WTC11 (cell line): ENCODE measurements at regions not wholly inside any gene's neighbourhood (a gene's known extent, or its start where the extent isn't known, plus 50 kb on each side); places are given as distances from the start of the nearest gene placed in this dataset.

Source experiments
- ATAC-seq: fragments of 200-7000 bp; cut with Tn5 transposase; 2 replicates; pipeline ENCODE4 v1.10.0; 2021; ENCODE audit warnings: mild to moderate bottlenecking, moderate library complexity
- CTCF ChIA-PET: fragments of 300-600 bp; sonication (Branson Sonifier 250); formaldehyde crosslinking; loops from one replicate; lab custom pipeline; 2021; ENCODE audit warnings: antibody characterized with exemption; lab: Charles Lee
- POLR2A ChIA-PET: fragments of 350-600 bp; sonication (Branson Sonifier 250); formaldehyde crosslinking; loops from one replicate; lab custom pipeline; 2021; ENCODE audit warnings: antibody characterized with exemption; lab: Charles Lee
- DNase-seq: peaks from one replicate; pipeline ENCODE4 v3.0.0; 2021; ENCODE audit warnings: low spot score
- H3K27ac Mint-ChIP-seq: 2 replicates; pipeline ENCODE4 v1.8.0; 2021; ENCODE audit warnings: mixed read lengths
- H3K27me3 Mint-ChIP-seq: 2 replicates; pipeline ENCODE4 v1.8.0; 2021; ENCODE audit warnings: low read depth, mild to moderate bottlenecking, moderate library complexity, mixed read lengths
- H3K36me3 Mint-ChIP-seq: 2 replicates; pipeline ENCODE4 v1.8.0; 2021; ENCODE audit warnings: mixed read lengths
- H3K4me1 Mint-ChIP-seq: 2 replicates; pipeline ENCODE4 v1.8.0; 2022; ENCODE audit warnings: mixed read lengths
- H3K4me3 Mint-ChIP-seq: 2 replicates; pipeline ENCODE4 v1.8.0; 2021; ENCODE audit warnings: mild to moderate bottlenecking, moderate library complexity, mixed read lengths
- H3K9me3 Mint-ChIP-seq: 2 replicates; pipeline ENCODE4 v1.8.0; 2021; ENCODE audit warnings: mixed read lengths
- AFF4 ChIP-seq: sonication (generic); formaldehyde crosslinking; IDR thresholded peaks from 2 replicates; pipeline ENCODE4 v1.8.1; 2023; ENCODE audit warnings: mild to moderate bottlenecking, missing genetic modification reagents, borderline replicate concordance
- CTCF ChIP-seq: fragments of 200-600 bp; IDR thresholded peaks from 2 replicates; pipeline ENCODE4 v1.8.0; 2022; ENCODE audit warnings: antibody characterized with exemption
- HMGXB4 ChIP-seq: sonication (generic); formaldehyde crosslinking; IDR thresholded peaks from 2 replicates; pipeline ENCODE4 v1.8.1; 2023; ENCODE audit warnings: mild to moderate bottlenecking, moderate library complexity, missing genetic modification reagents
- IRF2 ChIP-seq: sonication (generic); formaldehyde crosslinking; IDR thresholded peaks from 2 replicates; pipeline ENCODE4 v1.8.0; 2022; ENCODE audit warnings: low read depth, missing genetic modification reagents, borderline replicate concordance
- JAZF1 ChIP-seq: fragments of 250-450 bp; sonication (Bioruptor Pico); IDR thresholded peaks from 2 replicates; pipeline ENCODE4 v1.9.0; 2021; ENCODE audit warnings: moderate library complexity, mild to moderate bottlenecking, inconsistent platforms
- JUN ChIP-seq: sonication (generic); formaldehyde crosslinking; IDR thresholded peaks from 2 replicates; pipeline ENCODE4 v1.8.0; 2023; ENCODE audit warnings: mild to moderate bottlenecking, missing genetic modification reagents
- MAX ChIP-seq: sonication (generic); formaldehyde crosslinking; IDR thresholded peaks from 2 replicates; pipeline ENCODE4 v1.8.0; 2022; ENCODE audit warnings: mild to moderate bottlenecking, missing genetic modification reagents
- NFE2L1 ChIP-seq: sonication (generic); formaldehyde crosslinking; IDR thresholded peaks from 2 replicates; pipeline ENCODE4 v1.8.1; 2023; ENCODE audit warnings: missing genetic modification reagents
- SMAD3 ChIP-seq: sonication (generic); formaldehyde crosslinking; IDR thresholded peaks from 2 replicates; pipeline ENCODE4 v1.8.0; 2022; ENCODE audit warnings: missing genetic modification reagents, mild to moderate bottlenecking, borderline replicate concordance
- TP53 ChIP-seq: sonication (generic); formaldehyde crosslinking; IDR thresholded peaks from 2 replicates; pipeline ENCODE4 v1.8.1; 2023; ENCODE audit warnings: mild to moderate bottlenecking, missing genetic modification reagents
- ZBTB43 ChIP-seq: sonication (generic); formaldehyde crosslinking; IDR thresholded peaks from 2 replicates; pipeline ENCODE4 v1.8.1; 2023; ENCODE audit warnings: mild to moderate bottlenecking, missing genetic modification reagents
- ZNF138 ChIP-seq: sonication (generic); formaldehyde crosslinking; conservative IDR thresholded peaks from 2 replicates; pipeline ENCODE4 v1.8.1; 2022; ENCODE audit warnings: mild to moderate bottlenecking, moderate library complexity, missing genetic modification reagents
- ZNF263 ChIP-seq: sonication (generic); formaldehyde crosslinking; IDR thresholded peaks from 2 replicates; pipeline ENCODE4 v1.8.1; 2022; ENCODE audit warnings: low read depth, mild to moderate bottlenecking, moderate library complexity, missing genetic modification reagents
- ZNF317 ChIP-seq: sonication (generic); formaldehyde crosslinking; IDR thresholded peaks from 2 replicates; pipeline ENCODE4 v1.8.1; 2023; ENCODE audit warnings: low read depth, mild to moderate bottlenecking, moderate library complexity, missing genetic modification reagents, borderline replicate concordance
- TF ChIP-seq, protein P1 (sequence below): sonication (generic); formaldehyde crosslinking; conservative IDR thresholded peaks from 2 replicates; pipeline ENCODE4 v1.8.1; 2023; ENCODE audit warnings: mild to moderate bottlenecking, low read depth, missing genetic modification reagents, moderate library complexity
- TF ChIP-seq, protein P2 (sequence below): sonication (generic); formaldehyde crosslinking; IDR thresholded peaks from 2 replicates; pipeline ENCODE4 v1.8.0; 2022; ENCODE audit warnings: mild to moderate bottlenecking, missing genetic modification reagents

DNA sequence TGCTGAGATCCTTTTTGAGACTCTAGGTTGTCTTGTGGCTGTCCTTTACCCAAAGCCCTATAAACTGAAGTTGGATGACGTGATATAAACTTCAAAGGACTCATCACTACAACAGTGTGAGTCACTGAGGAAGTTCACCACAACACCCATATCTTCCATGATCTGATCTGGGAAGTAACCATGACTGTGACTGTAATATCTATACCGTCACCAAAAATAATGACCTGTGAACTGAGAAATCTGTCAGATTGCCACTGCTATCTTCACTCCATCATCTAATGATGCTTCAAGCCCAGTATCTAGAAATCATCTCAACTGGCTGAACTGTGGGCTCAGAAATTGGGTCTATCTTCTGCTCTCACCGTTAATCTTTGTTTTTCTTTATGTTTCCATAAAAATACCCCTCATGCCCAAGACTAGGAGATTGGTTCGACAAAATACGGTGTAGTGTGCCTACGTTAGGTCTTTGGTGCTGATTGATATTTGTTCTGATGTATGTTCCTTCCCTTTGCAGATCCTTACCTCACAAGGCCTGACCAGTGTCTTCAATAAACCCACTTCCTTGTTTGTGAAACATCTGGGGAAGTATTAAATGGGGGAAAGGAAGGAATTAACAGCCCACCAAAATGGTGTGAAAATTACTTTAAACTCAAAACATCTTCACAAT lies 78.2 kb downstream of the MYL12B start:
- ChIA-PET POLR2A (no interaction called here), CTCF (no interaction called here)
- Mint-ChIP-seq H3K4me1 (peaks cover 16% of the 10 kb centered on the region), H3K9me3 (peaks cover 14% of the 10 kb centered on the region), H3K27me3 (no peaks in the 10 kb centered on the region; the same call in 1 of the 2 replicates), H3K4me3 (no peak overlapping the region), H3K27ac (no peak overlapping the region), H3K36me3 (peaks cover 7% of the 10 kb centered on the region)
- no peak for TF ChIP-seq ZNF317 (CRISPR knock-in tag)
- no peak for ATAC-seq
- no peak for DNase-seq

GRCh38 chr18:3340682-3341097 lies 78.8 kb downstream of the MYL12B start:
- H3K9me3 Mint-ChIP-seq, result peaks cover 14% of the 10 kb centered on the region
- H3K27me3 Mint-ChIP-seq, result no peaks in the 10 kb centered on the region; the same call in 1 of the 2 replicates
- no peak for TF ChIP-seq AFF4 (CRISPR knock-in tag)
- no peak overlapping the region for H3K27ac Mint-ChIP-seq
- peaks cover 16% of the 10 kb centered on the region for H3K4me1 Mint-ChIP-seq
- H3K4me3 Mint-ChIP-seq, result no peak overlapping the region
- ChIA-PET POLR2A (no interaction called here), CTCF (no interaction called here)
- no peak for ATAC-seq
- no peak for DNase-seq
- H3K36me3 Mint-ChIP-seq, result peaks cover 7% of the 10 kb centered on the region

DNA sequence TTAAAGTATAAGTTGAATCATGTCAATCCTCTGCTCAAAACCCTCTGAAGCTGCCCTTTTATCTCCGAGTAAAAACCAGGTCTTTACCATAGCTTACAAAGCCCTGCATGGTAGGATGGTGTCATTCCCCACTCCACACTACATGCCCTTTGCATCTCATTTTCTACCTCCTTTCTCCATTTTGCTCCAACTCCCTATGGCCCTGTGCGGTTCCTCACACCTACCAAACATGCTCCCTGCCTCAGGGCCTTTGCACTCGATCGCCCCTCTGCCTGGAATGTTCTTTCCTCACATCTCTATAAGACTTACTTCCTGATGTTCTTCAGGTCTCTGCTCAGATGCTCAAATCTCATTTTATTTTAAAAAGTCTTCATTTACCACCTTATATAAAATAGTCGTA lies 80.7 kb downstream of the MYL12B start:
- Mint-ChIP-seq H3K36me3 (peaks cover 7% of the 10 kb centered on the region), H3K9me3 (peaks cover 14% of the 10 kb centered on the region)

More for the DNA sequence above, 80.7 kb downstream of the MYL12B start:
- Mint-ChIP-seq H3K27ac (no peak overlapping the region; the same call in 1 of the 2 replicates), H3K4me3 (no peak overlapping the region), H3K4me1 (peaks cover 19% of the 10 kb centered on the region), H3K27me3 (no peaks in the 10 kb centered on the region; the same call in 1 of the 2 replicates)
- no peak for DNase-seq
- no peak for ATAC-seq
- POLR2A ChIA-PET, result no interaction called here
- CTCF ChIA-PET, result no interaction called here
- TF ChIP-seq, protein P1, sequence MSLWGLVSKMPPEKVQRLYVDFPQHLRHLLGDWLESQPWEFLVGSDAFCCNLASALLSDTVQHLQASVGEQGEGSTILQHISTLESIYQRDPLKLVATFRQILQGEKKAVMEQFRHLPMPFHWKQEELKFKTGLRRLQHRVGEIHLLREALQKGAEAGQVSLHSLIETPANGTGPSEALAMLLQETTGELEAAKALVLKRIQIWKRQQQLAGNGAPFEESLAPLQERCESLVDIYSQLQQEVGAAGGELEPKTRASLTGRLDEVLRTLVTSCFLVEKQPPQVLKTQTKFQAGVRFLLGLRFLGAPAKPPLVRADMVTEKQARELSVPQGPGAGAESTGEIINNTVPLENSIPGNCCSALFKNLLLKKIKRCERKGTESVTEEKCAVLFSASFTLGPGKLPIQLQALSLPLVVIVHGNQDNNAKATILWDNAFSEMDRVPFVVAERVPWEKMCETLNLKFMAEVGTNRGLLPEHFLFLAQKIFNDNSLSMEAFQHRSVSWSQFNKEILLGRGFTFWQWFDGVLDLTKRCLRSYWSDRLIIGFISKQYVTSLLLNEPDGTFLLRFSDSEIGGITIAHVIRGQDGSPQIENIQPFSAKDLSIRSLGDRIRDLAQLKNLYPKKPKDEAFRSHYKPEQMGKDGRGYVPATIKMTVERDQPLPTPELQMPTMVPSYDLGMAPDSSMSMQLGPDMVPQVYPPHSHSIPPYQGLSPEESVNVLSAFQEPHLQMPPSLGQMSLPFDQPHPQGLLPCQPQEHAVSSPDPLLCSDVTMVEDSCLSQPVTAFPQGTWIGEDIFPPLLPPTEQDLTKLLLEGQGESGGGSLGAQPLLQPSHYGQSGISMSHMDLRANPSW (CRISPR knock-in tag), result no peak
- no peak for TF ChIP-seq TP53
- no peak for TF ChIP-seq JAZF1 (CRISPR knock-in tag)
- TF ChIP-seq CTCF, result no peak
- TF ChIP-seq MAX (CRISPR knock-in tag), result no peak
- TF ChIP-seq IRF2 (CRISPR knock-in tag), result no peak
- no peak for TF ChIP-seq NFE2L1
- TF ChIP-seq JUN, result no peak
- TF ChIP-seq ZNF138, result no peak
- TF ChIP-seq ZBTB43, result no peak
- TF ChIP-seq ZNF263 (CRISPR knock-in tag), result no peak
- TF ChIP-seq HMGXB4 (CRISPR knock-in tag), result no peak
- TF ChIP-seq, protein P2, sequence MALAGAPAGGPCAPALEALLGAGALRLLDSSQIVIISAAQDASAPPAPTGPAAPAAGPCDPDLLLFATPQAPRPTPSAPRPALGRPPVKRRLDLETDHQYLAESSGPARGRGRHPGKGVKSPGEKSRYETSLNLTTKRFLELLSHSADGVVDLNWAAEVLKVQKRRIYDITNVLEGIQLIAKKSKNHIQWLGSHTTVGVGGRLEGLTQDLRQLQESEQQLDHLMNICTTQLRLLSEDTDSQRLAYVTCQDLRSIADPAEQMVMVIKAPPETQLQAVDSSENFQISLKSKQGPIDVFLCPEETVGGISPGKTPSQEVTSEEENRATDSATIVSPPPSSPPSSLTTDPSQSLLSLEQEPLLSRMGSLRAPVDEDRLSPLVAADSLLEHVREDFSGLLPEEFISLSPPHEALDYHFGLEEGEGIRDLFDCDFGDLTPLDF (CRISPR knock-in tag), result no peak
- no peak for TF ChIP-seq SMAD3
